GM12878 (cell line): ENCODE measurements at regions not wholly inside any gene's neighbourhood (a gene's known extent, or its start where the extent isn't known, plus 50 kb on each side); places are given as distances from the start of the nearest gene placed in this dataset.

Source experiments
- BHLHE40 ChIP-seq, 2 experiments: fragments of 450-650 bp in 1 of 2; IDR thresholded peaks; 2 replicates each; pipeline ENCODE4 v1.6.1; 2011 to 2017; ENCODE audit warnings: low read depth in 2 of 2, borderline replicate concordance in 1 of 2, improper control_type of control experiment in 1 of 2, low read length in 1 of 2, mild to moderate bottlenecking in 1 of 2
- BRCA1 ChIP-seq: IDR thresholded peaks from 2 replicates; pipeline ENCODE4 v1.6.1; 2011; ENCODE audit warnings: low read depth, low read length, improper control_type of control experiment
- CEBPB ChIP-seq, 2 experiments: fragments of 150-350 bp in 1 of 2; IDR thresholded peaks; 2 replicates each; pipeline ENCODE4 v1.6.1; 2012 to 2014; ENCODE audit warnings: low read depth in 2 of 2, low read length in 2 of 2, borderline replicate concordance in 1 of 2, inconsistent platforms in 1 of 2
- GABPA ChIP-seq: IDR thresholded peaks from 2 replicates; pipeline ENCODE4 v1.6.1; 2014; ENCODE audit warnings: antibody characterized with exemption, low read depth, mild to moderate bottlenecking, inconsistent platforms
- POLR2AphosphoS5 ChIP-seq: IDR thresholded peaks from 2 replicates; pipeline ENCODE4 v1.6.1; 2011; ENCODE audit warnings: mild to moderate bottlenecking, low read length, inconsistent platforms
- SP1 ChIP-seq: IDR thresholded peaks from one replicate; pipeline ENCODE4 v1.6.1; 2011; ENCODE audit warnings: low read depth, low read length
- SREBF2 ChIP-seq: IDR thresholded peaks from 2 replicates; pipeline ENCODE4 v1.6.1; 2012; ENCODE audit warnings: mild to moderate bottlenecking, low read length
- TCF7 ChIP-seq: IDR thresholded peaks from 2 replicates; pipeline ENCODE4 v1.6.1; 2014; ENCODE audit warnings: antibody characterized with exemption, borderline replicate concordance
- ZNF24 ChIP-seq: fragments of 450-650 bp; IDR thresholded peaks from 2 replicates; pipeline ENCODE4 v1.6.1; 2017; ENCODE audit warnings: antibody characterized with exemption, mild to moderate bottlenecking
- TF ChIP-seq, protein P1 (sequence below): IDR thresholded peaks from 2 replicates; pipeline ENCODE4 v1.6.1; 2011; ENCODE audit warnings: low read depth, mild to moderate bottlenecking, low read length, moderate library complexity, borderline replicate concordance; ENCODE audit errors: extremely low read depth
- TF ChIP-seq, protein P2 (sequence below), 3 experiments: IDR thresholded peaks in 2 of 3; conservative IDR thresholded peaks in 1 of 3; 2 replicates each; pipeline ENCODE4 v1.5.1; 2011; ENCODE audit warnings: low read depth in 3 of 3, low read length in 3 of 3, mild to moderate bottlenecking in 3 of 3, control low read depth in 2 of 3, moderate library complexity in 2 of 3, inconsistent platforms in 1 of 3, mixed read lengths in 1 of 3; ENCODE audit not compliant: control insufficient read depth in 2 of 3, insufficient read depth in 1 of 3; ENCODE audit errors: extremely low read depth in 1 of 3

DNA sequence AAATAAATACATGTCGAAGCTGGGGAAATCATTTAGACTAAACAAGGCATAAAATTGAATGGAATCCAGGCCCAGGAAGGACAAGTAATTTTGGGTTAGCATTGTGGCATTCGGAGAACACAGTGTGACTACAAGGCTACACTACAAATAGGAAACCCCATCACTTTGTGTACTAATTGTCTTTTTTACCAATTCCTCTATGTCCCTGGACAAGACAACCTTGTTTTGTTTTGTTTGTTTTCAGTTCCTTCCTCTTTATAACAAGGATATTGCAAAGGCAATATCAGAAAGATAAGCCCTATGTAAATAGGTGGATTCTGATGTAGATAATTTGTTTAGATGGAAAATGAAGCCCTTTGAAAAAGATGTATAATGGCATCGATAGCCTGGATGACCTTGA is 215.9 kb upstream of the MKLN1 start:
- TF ChIP-seq POLR2AphosphoS5 (no peak), BRCA1 (no peak), SP1 (no peak), TCF7 (no peak), ZNF24 (no peak), CEBPB (IDR thresholded peaks at IDR 0.05; ENCODE audit: borderline replicate concordance in 1 of 2, low read depth in 2 of 2, low read length in 2 of 2) (no peak), BHLHE40 (IDR thresholded peaks at IDR 0.05; ENCODE audit: borderline replicate concordance in 1 of 2, low read depth in 2 of 2, low read length in 1 of 2) (no peak), GABPA (no peak), SREBF2 (no peak)
- TF ChIP-seq, protein P1, sequence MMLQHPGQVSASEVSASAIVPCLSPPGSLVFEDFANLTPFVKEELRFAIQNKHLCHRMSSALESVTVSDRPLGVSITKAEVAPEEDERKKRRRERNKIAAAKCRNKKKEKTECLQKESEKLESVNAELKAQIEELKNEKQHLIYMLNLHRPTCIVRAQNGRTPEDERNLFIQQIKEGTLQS = no peak
- TF ChIP-seq, protein P2, sequence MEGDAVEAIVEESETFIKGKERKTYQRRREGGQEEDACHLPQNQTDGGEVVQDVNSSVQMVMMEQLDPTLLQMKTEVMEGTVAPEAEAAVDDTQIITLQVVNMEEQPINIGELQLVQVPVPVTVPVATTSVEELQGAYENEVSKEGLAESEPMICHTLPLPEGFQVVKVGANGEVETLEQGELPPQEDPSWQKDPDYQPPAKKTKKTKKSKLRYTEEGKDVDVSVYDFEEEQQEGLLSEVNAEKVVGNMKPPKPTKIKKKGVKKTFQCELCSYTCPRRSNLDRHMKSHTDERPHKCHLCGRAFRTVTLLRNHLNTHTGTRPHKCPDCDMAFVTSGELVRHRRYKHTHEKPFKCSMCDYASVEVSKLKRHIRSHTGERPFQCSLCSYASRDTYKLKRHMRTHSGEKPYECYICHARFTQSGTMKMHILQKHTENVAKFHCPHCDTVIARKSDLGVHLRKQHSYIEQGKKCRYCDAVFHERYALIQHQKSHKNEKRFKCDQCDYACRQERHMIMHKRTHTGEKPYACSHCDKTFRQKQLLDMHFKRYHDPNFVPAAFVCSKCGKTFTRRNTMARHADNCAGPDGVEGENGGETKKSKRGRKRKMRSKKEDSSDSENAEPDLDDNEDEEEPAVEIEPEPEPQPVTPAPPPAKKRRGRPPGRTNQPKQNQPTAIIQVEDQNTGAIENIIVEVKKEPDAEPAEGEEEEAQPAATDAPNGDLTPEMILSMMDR (IDR thresholded peaks at IDR 0.05 in 2 of 3, conservative IDR thresholded peaks at IDR 0.05 in 1 of 3; ENCODE audit: control insufficient read depth in 2 of 3, extremely low read depth in 1 of 3, insufficient read depth in 1 of 3, low read depth in 3 of 3, low read length in 3 of 3) = no peak
